ENCODE measurements at regions not wholly inside any gene's neighbourhood (a gene's known extent, or its start where the extent isn't known, plus 50 kb on each side); places are given as distances from the start of the nearest gene placed in this dataset. TPM values are rescaled to one million over a fixed set of nuclear protein-coding genes. Genes with fewer than 3 reads are reported as not detected.
"Not testable (repeated sequence)": the region's sequence is repeated elsewhere in the genome, so short reads cannot be mapped to it uniquely, and the experiment has no call there.

DNA sequence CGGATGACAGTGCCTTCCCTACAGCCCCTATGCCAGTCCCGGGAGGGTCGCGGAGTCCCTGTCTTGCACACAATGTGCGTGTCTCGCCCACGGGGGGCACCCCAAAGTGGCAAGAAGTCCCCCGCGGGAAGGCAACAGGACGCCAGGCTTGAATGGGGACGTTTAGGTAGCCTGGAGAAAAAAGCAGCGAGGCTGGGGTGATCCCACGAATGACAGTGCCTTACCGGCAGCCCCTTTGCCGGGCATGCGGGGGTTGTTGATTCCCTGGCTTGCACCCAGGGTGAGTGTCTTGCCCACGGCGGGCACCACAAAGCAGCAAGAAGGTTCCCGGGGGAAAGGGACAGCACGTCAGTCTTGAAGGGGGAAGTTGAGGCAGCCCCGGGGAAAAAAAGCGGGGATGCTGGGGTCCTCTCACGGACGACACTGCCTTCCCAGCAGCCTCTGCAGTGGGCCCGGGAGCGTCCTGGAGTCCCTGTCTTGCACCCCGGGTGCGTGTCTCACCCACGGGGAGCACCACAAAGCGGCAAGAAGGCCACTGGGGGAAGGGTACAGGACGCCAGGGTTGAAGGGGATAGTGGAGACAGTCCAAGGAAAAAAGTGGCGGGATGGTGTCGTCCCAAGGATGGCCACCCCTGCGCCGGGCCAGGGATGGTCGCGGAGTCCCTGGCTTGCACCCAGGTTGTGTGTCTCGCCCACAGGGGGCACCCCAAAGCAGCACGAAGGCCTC, 156.8 kb upstream of the ALG10B start:
- no peak for DNase-seq

DNA sequence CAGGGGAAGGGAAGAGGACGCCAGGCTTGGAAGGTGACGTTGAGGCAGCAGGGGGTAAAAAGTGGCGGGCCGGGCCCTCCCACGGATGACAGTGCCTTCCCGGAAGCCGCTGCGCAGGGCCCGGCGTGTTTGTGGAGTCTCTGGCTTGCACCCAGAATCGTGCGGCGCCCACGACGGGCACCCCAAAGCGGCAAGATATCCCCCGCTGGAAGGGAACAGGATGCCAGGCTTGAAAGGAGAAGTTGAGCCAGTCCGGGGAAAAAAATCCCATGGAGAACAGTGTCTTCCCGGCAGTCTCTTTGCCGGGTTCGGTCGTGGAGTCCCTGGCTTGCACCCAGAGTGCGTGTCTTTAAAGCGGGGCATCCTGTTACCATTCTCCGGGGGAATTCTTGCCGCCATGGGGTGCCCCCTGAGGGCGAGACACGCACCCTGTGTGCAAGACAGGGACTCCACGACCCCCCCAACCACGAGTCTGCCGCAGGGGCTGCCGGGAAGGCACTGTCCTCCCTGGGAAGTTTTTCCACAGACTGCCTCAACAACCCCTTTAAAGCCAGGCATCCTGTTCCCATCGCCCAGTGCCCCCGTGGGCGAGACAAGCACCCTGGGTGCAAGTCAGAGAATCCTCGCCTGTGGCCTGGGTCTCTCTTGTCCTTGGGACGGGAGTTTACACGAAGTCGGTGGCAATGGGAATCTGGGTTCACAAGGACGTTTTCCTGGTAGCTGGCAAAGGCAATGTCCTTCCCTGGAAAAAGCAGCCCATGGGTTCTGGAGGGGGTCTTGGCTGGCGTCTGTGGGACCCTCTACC, 156.1 kb upstream of the ALG10B start:
- DNase-seq = no peak

DNA sequence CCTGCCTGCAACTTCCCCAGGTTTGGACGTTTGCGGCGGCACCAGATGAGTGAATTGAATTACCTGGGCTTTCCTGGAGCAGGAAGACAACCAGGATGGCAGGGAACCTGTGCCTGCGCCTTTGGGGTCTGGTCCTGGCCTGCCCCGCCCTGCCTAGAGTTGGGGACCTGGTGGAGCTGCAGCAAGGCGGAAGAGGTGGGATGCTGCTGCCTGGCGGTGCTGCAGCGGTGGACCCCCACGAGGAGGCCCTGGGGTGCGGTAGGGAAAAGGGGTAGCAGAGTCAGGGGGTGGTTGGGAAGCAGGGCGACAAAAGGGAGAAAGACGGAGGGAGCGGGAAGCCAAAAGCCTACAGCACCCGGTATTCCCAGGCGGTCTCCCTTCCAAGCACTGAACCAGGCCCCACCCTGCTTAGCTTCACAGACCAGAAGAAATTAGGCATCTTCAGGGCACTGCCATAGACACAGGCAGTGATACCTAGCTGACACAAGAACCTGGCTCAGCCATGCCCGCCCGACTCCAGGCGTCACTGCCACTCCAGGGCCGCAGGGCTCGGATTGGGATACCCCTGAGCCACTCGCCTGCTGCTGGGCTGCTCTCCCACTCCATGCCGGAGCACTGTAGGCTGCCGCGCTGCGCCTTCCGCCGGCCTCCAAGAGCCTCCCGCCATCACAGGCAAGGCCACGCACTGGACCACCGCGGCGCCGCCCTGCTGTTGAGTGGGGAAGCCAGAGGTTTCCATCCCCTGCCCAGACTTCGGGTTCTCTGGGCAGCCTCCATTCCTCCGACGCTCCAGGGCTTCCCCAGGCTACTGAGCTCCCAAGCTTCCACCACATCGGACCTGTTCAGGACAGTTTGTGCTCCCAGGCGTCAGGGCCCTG, 155.2 kb upstream of the ALG10B start:
- no peak for DNase-seq

DNA sequence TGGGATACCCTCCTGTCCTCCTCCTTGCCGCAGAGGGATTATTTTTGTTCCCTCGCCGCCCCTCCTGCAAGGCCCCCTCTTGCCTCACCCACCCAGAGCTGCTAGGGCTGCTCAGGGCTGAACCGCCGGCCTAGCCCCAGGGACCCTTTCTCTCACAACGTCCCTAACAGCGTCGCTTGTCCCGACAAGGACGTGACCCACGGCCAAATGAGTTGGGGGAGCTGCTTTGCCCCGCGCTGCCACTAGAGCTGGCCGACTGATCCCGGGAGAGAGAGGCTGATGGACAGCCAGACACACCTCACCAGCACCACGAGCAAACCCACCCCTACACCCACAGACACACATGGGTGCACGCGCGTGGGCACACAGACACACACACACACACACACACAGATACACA, 154.6 kb upstream of the ALG10B start:
- no peak for DNase-seq

DNA sequence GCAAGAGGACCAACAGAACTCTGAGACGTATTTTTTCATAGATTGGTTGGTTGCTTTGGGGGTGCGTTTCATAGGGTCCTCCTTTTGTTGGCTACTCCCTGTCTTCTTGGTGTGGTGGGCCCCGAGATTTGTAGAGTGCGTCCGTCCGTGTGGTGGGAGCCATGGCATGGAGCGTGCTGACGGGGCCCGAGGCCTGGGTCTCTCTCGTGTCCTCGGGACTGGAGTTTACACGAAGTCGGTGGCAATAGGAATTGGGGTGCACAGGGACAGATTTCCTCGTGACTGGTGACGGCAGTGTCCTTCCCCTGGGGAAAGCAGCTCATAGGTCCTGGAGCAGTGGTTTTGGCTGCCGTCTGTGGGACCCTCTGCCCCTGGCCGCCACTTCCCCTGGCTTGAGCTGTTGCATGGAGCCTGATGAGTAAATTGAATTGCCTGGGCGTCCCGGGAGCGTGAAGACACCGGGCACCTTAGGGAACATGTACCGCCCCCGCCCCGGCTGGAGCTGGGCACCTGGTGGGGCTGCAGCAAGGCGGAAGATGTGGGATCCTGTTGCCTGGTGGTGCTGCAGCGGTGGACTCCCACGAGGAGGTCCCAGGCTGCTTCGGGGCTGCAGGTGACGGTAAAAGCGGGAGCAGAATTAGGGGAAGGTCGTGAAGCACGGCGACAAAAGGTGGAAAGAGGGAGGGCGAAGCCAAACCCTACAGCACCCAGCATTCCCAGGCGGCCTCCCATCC, 153.7 kb upstream of the ALG10B start:
- DNase-seq = no peak

DNA sequence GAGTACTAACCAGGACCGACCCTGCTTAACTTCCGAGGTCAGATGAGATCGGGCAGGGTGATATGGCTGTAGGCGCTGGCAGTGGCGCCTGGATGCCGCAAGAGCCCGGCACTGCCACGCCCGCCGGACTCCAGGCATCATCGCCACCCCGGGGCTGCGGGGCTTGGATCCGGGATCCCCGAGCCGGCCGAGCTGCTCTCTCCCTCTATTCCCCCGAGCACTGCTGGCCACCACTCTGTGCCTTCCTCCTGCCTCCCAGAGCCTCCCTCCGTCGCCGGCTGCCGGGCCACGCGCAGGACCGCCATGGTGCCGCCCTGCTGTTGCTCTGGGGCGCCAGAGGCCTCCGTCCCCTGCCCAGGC, 153.2 kb upstream of the ALG10B start:
- no peak for DNase-seq

DNA sequence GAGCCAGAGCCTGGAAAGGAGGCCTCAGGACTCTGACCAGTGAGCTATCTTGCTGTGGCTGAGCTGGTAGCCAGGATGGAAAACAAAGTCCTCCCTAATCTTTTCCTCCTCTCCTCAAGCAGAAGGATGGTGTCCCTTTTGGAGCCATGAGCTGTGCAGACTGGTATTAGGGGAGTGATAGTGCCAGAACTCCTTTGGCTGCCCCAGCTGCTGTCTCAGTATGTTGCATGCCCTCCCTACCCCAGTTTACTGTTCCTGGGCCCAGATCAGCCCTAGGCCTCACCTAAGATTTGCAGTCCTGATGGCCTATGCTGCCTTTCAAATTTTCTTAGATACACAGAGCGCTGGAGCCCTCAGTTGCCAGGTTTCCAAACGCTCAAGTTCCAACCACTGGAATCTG, 150.3 kb upstream of the ALG10B start:
- DNase-seq = no peak

DNA sequence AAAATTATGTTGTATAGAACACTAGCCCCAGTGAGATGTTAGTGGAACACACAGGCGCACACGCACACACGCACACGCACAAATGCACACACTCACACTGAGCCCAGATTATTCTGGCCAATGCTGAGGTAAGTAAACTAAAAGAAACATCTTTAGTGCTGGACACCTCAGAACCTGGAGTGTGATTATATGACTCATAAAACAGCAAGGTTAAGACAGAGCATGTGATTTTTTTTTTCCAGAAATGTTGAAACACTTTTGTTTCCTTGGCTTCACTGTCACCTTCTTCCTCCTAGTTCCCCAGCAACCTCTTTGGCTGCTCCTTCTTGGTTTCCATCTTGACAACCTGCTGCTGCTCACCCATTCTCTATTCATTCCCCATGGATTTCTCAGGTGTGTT, 141.0 kb upstream of the ALG10B start:
- DNase-seq = no peak

DNA sequence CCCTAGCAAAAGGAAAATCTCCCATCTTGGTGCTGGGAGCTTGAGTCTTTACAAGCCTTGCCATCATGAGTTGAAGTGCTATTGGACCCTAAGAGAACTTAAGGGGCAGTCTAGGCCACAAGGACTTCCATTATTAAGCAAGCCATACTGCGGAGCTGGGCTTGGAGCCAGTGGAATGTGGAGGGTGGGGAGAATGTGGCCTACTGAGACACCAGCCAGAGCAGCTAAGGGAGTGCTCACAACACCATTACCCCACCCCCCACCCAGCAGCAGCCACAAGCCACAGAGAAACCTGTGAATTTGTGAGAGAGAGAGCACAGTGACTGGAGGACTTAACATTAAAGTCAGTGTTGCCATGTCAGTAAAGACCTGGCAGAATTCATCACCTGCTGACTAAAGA, 133.0 kb upstream of the ALG10B start:
- not testable (repeated sequence) for DNase-seq

DNA sequence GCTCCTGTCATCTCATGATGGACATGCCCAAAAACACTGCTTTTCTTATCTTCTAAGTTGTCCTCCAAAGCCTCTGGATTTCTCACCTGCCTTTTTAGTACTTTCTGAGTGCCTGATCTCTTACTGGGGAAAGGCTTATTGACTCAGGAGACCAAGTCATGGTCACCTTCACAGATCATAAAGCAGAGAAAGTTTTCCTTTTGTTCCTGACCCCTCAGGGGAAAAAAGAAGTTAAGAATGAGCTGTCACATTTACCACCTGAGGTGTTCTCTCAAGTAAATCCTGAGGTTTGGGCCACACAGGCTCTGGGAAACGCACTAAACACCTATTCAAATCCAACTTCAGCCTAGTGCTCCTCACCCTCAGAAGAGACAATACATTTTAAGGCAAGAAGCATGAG, 119.3 kb upstream of the ALG10B start:
- DNase-seq = not testable (repeated sequence)

DNA sequence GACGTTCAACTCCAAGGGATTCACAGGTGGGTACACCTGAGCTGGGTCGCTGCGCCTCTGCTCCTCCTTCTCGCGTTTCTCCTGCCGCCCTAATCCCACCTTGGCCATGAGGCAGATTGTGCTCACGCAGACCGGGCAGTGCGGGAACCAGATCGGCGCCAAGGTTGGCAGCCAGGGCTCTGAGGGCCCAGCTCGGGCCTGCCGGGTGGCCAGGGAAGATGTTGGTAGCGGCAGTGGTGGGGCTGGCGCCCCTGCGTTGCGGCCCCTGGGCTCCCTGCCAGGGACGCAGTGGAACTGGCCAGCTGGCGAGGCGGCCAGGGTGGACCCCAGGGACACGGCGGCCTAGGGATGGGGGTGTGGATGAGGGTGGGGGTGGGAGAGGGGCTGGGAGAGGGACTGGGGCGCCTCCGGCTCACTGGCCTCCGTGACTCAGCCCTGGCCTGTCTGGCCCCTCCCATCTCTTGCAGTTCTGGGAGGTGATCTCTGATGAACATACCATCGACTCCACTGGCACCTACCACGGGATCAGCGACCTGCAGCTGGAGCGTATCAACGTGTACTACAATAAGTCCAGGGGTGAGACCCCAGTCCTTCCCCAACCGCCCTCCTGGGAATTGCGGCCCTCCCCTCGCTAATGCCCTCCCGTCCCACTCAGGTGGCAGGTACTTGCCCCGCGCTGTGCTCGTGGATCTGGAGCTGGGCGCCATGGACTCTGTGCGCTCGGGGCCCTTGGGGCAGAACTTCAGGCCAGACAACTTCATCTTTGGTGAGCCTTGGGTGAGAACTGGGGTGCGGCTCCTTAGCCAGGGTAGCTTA, 114.9 kb upstream of the ALG10B start:
- DNase-seq = no peak

DNA sequence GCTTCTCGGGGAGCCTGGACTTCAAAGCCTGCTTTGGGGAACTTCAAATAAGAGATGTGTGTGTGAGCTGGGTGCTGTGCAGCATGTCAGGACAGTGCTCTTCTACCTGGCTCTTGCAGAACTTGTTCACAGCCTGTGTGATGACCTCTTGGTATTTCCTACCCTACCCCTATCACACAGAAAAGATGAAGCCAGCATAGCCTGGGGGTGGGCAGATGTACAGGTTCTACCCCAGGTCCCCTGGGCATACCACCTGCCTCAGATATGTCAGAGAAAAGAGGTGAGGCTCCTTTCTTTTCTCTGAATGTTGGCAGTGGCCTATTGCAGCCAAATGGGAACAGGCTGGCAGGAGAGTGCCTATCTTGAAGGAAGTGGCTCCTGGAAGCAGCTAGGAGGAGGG, 111.7 kb upstream of the ALG10B start:
- no peak for DNase-seq

DNA sequence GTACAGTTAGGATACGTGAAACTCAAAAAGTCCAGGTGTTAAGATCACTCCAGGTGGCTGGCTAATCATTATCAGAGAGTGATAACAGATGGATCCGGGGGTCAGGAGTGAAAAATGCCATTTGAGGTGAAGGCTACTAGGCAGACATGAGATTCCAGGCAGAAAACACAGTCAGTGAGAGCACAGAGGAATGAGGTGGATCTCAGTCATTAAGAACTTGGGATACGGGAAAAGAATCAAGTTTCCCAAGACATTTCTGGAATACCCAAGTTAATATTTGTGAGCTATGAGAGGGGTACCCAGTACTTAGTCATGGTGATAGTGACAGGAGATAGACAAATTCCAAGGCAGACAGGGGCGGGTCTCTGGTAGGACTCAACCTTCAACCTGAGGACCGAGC, 94.6 kb upstream of the ALG10B start:
- no peak for DNase-seq

DNA sequence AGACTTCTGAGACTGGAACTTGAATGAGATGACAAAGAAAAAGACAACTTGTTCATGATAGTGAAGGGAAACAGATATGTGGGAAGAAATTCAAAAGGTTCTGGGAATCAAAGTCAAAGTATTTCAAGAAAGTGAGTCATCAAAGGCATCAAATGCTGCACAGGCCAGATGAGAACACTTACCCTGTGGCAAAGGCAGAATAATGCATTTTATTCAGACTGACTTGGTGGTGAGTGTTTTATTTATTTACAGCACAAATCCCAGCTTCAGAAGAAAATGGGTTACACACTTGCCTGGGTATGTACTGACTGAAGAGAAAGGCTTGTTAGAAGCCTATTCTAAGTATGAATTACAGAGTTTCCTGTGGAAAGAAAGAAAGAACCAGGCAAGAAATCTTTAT, 78.2 kb upstream of the ALG10B start:
- DNase-seq = not testable (repeated sequence)

DNA sequence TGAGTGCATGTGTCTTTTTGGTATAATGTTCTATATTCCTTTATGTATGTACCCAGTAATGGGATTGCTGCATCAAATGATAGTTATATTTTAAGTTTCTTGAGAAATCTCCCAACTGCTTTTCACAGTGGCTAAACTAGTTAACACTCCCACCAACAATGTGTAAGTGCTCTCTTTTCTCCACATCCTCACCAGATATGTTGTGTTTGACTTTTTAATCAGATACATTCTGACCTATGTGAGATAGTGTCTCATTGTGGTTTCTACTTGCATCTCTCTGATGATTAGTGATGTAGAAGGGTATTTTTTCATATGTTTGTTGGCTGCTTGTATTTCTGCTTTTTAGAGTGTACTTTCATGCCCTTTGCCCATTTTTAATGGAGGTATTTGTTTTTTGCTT, 62.8 kb upstream of the ALG10B start:
- no peak for DNase-seq

DNA sequence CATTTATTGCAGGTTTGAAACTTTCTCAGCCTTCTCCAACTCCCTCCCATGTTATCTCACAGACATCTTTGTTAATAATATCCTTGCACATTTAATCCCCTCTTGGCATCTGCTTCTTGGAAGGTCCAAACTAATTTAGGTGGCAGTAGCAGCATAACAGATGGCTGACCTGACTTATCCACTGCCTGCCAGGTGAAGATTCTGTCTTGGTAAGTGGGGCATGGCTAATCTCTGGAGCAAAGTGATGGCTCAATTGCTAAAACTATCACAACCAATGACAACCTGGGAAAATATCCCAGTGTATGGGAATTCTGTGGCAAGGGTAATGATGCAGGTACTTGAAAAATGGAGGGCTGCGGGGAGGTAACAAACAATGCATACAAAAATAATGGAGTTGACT, 58.2 kb upstream of the ALG10B start:
- DNase-seq = no peak

Small RNA genes in the stretch of these regions (small RNA-seq; reads per million reads assigned to genes)
- gene RF01518 (ENCODE audit: low replicate concordance) = not detected
- 1.8 reads per million, percentile 89 among the genes with 10 or more reads in this experiment for gene RNA5SP358 (ENCODE audit: low replicate concordance)
- gene RNA5SP359 (ENCODE audit: low replicate concordance) = not detected

Data from tongue (tissue), 2 donors.